Endothelial cell of hepatic sinusoid (primary cell): ENCODE measurements at regions not wholly inside any gene's neighbourhood (a gene's known extent, or its start where the extent isn't known, plus 50 kb on each side); places are given as distances from the start of the nearest gene placed in this dataset.
"Not testable (repeated sequence)": the region's sequence is repeated elsewhere in the genome, so short reads cannot be mapped to it uniquely, and the experiment has no call there.

Experiments used
- in situ Hi-C: cut with HindIII; loops from 2 replicates; pipeline ENCODE4 v1.10.0; 2017; ENCODE audit warnings: low sequenced_read_pairs

DNA sequence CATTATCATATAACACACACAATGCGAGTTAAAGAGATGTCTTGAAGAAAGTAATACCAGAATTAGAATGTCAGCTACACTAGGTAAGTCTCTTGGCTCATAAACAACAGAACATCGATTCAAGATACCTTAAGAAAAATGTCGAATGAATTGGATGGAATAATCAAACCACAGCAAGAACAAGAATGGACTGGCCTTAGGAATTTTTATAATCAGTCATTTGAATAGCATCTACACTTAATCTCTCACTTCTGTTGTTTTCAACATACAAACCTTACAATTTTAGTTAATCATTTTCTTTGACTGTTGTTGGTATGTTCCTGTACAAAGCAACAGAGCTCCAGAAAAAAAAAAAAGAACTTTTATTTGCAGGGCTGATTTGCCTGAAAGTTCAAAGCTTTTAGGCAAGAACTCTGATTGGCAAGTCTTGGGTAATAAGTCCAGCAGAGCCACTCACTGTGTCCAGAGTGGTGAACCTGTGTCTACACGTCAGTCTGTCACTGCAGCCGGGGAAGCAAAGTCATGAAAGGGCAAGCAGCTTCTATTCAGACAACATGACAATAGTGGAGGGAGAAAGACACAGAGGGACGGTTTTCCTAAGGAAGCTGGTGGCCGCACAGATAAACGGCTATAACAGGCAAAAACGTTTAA lies 1026.1 kb upstream of the MIR17HG start:
- in situ Hi-C loops, result no loop called here

- in situ Hi-C loops, result no loop called here
These were observed 1017.8 kb upstream of the MIR17HG start for GRCh38 chr13:90329641-90330040.

DNA sequence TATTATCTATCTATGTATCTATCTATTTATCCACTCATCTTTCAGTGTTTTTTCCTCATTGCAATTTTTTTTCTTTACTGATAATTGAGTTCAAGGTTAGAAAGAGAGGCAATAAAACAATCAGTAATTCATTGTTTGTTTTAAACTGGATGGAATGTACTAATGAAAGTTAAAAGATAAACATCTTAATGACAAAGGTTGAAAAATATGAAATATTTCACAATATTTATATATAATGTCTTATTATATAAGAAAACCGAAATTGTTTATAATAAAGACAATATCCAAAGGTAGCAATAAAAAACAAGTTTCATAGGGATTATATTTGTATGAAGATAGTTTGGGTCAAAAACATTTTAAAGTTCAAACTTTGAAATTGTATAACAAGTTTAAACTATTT lies 1015.5 kb upstream of the MIR17HG start:
- in situ Hi-C loops, result no loop called here

GRCh38 chr13:90336507-90336906 lies 1011.0 kb upstream of the MIR17HG start:
- in situ Hi-C loops, result no loop called here

GRCh38 chr13:90341348-90341747 lies 1006.1 kb upstream of the MIR17HG start:
- in situ Hi-C loops, result not testable (repeated sequence)

- in situ Hi-C loops, result not testable (repeated sequence)
These were observed 998.9 kb upstream of the MIR17HG start for GRCh38 chr13:90348477-90349136.

- in situ Hi-C loops, result no loop called here
These were observed 994.7 kb upstream of the MIR17HG start for GRCh38 chr13:90352763-90353162.

- in situ Hi-C loops, result no loop called here
These were observed 992.2 kb upstream of the MIR17HG start for GRCh38 chr13:90355162-90355751.

GRCh38 chr13:90360785-90361184 lies 986.7 kb upstream of the MIR17HG start:
- in situ Hi-C loops, result no loop called here

GRCh38 chr13:90362707-90363106 lies 984.8 kb upstream of the MIR17HG start:
- in situ Hi-C loops, result no loop called here

DNA sequence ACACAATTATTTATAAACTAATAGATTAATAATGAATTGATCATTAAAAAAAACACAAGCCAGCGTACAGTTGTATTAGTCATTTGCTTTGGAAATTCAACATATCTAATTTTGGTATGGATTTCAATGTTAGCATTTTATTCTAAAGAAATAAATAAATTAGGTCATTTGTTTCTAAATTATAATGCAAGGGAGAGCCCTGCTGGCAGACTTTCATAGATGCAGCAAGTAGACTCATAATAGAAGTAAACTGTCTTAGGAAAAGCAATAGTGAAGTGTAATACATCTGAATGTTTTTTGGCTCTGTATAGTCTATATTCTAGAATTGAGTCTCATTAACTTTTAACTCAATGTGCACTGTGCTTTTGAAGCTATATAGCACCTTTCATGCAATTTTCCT lies 982.4 kb upstream of the MIR17HG start:
- in situ Hi-C loops, result no loop called here

- in situ Hi-C loops, result no loop called here
These were observed 973.3 kb upstream of the MIR17HG start for GRCh38 chr13:90374168-90374567.

DNA sequence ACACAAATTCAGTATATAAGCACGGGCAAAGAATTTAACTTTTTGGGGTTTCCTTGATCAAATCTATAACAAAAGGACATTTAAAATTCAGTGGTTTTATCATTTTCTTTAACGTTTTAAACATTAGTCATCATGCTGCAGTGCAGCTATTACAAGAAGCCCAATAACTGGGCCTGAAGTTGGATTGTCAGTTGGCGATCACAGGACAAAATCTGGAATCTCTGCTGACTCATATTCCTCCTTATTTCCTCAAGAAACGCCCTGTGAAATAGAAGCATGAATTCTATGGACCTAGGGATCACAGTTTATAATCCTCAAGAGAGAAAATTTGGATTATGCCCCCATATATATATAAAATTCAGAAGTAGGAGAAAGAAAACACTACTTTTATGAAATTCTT lies 971.6 kb upstream of the MIR17HG start:
- in situ Hi-C loops, result no loop called here

- in situ Hi-C loops, result no loop called here
These were observed 965.1 kb upstream of the MIR17HG start for GRCh38 chr13:90382425-90382824.

DNA sequence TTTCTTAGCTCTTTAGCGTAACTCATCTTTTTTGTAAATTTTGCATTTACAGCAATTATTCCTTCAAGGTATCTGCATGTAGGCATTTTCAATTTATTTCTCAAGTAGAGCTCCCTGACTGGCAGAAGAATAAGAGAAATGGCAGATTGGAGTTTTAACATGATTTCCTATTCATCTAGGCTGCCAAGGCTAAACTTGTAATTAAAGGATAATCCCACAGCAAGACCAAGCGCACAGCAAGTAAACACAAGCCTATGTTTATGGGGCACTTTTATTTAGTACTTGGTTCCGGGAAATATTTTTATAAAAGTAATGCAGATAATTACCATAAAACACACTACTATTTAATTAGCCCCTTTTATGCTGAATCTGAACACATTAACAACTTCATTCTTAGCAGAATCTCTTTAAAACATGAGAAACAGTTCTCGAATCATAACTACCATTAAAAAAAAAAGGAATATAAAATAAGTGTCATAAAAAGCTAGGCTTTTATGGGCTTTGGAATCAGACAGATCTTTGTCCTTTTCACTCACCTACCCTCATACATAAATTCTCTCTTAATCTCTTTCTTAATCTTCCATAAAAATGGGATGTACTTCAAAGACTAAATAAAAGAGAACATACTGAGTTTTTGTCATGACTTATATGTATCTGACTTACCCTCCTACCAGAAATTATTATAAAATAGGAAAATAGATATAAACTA lies 961.6 kb upstream of the MIR17HG start:
- in situ Hi-C loops, result no loop called here

- in situ Hi-C loops, result no loop called here
These were observed 958.5 kb upstream of the MIR17HG start for GRCh38 chr13:90388887-90389452.

GRCh38 chr13:90389537-90389936 lies 958.0 kb upstream of the MIR17HG start:
- in situ Hi-C loops, result no loop called here

DNA sequence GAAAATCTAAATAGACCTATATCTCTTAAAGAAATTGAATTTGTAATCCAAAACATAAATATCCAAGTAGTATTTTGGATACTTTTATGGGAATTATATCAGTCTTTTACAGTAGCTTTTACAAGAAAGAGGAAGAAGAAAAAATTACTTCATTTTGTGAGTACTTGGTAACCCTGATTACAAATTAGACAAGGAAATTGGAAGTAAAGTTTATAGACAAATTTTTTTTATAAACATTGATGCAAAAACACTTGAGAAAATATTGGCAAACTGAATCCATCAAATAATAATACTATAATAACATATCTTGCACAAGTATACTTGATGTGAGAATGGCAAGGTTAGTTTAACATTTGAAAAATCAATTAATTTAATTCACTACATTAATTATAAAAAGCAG lies 954.1 kb upstream of the MIR17HG start:
- in situ Hi-C loops, result no loop called here

DNA sequence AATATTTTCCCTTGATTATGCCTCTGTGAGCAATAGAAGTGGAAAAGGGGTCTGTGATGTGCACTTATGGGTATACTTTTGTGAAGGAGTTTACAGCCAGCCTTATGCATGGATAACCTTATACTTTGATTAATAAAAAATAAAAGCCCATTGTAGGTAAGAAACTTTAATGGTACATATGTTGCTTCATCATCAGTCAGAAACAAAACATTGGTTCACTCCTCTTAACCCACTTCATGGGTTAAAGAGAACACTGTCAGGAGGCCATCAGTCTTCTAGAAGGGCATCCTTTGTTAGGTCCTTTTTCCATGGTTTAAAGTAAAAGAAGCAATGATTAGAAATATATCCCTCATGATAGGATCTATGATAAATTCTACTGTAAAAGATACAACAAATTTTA lies 952.1 kb upstream of the MIR17HG start:
- in situ Hi-C loops, result no loop called here

GRCh38 chr13:90395846-90396245 lies 951.6 kb upstream of the MIR17HG start:
- in situ Hi-C loops, result no loop called here

DNA sequence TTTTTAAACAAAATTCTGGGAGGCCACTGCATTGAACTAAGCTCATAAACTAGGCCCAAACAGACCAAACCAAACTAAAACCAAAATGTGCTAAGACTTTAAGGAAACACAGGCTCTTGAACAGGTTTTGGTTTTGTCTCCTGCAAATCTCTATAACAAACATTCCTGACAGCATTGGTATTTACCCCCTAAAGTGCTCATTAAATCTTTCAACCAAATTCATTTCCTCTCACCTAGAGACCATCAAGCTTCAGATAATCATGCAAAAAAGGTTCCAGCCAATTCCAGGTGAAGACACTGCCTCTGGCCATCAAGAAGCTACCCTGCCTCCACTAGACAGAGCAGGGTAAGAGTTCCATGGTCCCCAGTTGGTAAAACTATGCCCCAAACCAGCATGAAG lies 951.2 kb upstream of the MIR17HG start:
- in situ Hi-C loops, result no loop called here
